Nephron (organoid): ENCODE measurements at regions not wholly inside any gene's neighbourhood (a gene's known extent, or its start where the extent isn't known, plus 50 kb on each side); places are given as distances from the start of the nearest gene placed in this dataset.
A peak's percentile ranks its signal among the peaks of the same experiment; 100 is the strongest.

Experiments
- H3K27ac Mint-ChIP-seq, 3 experiments: 2 replicates each; pipeline ENCODE4 v1.8.0; 2020; ENCODE audit warnings: mixed read lengths in 3 of 3, mild to moderate bottlenecking in 2 of 3, moderate library complexity in 1 of 3
- H3K27me3 Mint-ChIP-seq: 2 replicates; pipeline ENCODE4 v1.8.0; 2021; ENCODE audit warnings: low read depth, mild to moderate bottlenecking, moderate library complexity, mixed read lengths
- H3K36me3 Mint-ChIP-seq: 2 replicates; pipeline ENCODE4 v1.8.0; 2020; ENCODE audit warnings: low read depth, mixed read lengths
- H3K4me1 Mint-ChIP-seq: 2 replicates; pipeline ENCODE4 v1.8.0; 2020; ENCODE audit warnings: mixed read lengths
- H3K4me3 Mint-ChIP-seq, 3 experiments: 2 replicates each; pipeline ENCODE4 v1.8.0; 2020; ENCODE audit warnings: mild to moderate bottlenecking in 3 of 3, mixed read lengths in 3 of 3, moderate library complexity in 2 of 3
- H3K9me3 Mint-ChIP-seq: 2 replicates; pipeline ENCODE4 v1.8.0; 2020; ENCODE audit warnings: mixed read lengths
- TF ChIP-seq, protein P1 (sequence below), 3 experiments: fragments of 200-600 bp; sonication (generic); IDR thresholded peaks; one replicate each; pipeline ENCODE4 v1.5.0; 2021; ENCODE audit warnings: antibody characterized with exemption in 3 of 3; ENCODE audit not compliant: unreplicated experiment in 3 of 3

DNA sequence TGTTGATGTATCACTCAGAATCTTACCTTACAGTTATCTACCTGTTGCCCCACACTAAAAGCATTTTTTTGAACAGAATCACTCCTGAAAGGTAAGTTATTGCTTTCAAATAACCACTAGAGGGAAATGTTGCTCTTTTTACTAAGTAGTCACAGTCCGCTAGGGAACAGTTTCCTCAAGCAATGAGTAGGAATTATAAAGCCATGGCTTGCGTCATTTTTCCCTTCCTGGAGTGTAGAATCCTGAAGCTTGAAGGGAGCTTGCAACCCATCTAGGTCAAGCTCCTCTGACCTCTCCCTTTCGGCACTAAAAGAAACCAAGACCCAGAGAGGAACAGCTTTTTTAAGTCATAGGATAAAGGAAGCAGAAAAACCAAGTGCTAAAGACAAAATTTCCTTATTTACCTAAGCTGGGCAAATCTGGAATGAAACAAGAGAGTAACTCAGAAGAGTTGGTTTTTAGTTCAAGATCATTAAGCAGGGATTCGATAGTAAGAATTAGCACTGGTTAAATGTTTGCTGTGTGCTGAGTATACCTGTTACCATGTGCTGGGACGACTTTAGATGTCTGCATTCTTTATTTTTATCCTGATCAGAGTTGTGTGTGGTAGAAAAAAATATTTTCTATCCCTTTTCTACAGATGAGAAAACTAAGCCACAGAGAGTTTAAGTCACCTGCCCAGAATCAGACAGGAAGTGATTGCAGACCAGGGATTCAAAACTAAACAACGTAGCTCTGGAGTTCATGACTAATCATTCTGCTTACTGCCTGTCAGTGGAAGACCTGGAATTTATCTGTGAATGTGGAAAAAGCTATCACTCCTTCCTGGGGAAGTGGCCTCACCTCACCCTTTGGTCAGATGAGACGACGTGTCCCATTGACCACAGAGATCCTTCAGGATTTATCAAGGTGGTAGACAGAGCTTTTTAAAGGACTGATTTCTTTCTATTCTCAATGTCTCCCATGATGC is 631.5 kb downstream of the RAB28 start:
- Mint-ChIP-seq H3K4me3 (no peak overlapping the region), H3K27me3 (peaks cover 40% of the 10 kb centered on the region), H3K36me3 (no peaks in the 10 kb centered on the region), H3K9me3 (no peaks in the 10 kb centered on the region), H3K27ac (peak overlapping the region in 2 of 3 experiments; percentile 2 to 42), H3K4me1 (peaks cover 5% of the 10 kb centered on the region)
- TF ChIP-seq, protein P1, sequence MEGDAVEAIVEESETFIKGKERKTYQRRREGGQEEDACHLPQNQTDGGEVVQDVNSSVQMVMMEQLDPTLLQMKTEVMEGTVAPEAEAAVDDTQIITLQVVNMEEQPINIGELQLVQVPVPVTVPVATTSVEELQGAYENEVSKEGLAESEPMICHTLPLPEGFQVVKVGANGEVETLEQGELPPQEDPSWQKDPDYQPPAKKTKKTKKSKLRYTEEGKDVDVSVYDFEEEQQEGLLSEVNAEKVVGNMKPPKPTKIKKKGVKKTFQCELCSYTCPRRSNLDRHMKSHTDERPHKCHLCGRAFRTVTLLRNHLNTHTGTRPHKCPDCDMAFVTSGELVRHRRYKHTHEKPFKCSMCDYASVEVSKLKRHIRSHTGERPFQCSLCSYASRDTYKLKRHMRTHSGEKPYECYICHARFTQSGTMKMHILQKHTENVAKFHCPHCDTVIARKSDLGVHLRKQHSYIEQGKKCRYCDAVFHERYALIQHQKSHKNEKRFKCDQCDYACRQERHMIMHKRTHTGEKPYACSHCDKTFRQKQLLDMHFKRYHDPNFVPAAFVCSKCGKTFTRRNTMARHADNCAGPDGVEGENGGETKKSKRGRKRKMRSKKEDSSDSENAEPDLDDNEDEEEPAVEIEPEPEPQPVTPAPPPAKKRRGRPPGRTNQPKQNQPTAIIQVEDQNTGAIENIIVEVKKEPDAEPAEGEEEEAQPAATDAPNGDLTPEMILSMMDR (IDR thresholded peaks at IDR 0.05; ENCODE audit: unreplicated experiment in 3 of 3): peak; percentile 61 to 73 (median 65)

DNA sequence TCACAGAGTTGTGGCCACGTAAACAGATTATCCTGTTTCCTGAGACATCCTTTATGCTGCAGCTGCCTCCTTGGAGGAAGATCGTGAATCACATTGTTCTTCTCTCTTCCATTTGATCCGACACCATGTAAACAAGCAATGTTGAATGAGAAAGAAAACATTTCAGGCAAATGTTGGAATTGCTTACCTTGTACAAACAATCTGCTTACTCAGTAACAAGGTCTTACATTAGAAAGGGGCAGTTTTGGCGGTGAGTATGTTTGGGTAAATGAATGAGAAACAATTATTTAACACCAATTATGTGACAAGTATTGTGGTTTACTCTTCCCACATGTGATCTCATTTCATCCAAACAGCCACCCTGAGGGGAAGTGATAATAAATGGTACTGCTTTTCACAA is 637.8 kb downstream of the RAB28 start:
- TF ChIP-seq, protein P1 (IDR thresholded peaks at IDR 0.05; ENCODE audit: unreplicated experiment in 3 of 3): no peak
- Mint-ChIP-seq H3K27ac (no peak overlapping the region), H3K36me3 (no peaks in the 10 kb centered on the region), H3K9me3 (no peaks in the 10 kb centered on the region), H3K4me3 (no peak overlapping the region), H3K4me1 (no peaks in the 10 kb centered on the region), H3K27me3 (peaks cover 31% of the 10 kb centered on the region)

DNA sequence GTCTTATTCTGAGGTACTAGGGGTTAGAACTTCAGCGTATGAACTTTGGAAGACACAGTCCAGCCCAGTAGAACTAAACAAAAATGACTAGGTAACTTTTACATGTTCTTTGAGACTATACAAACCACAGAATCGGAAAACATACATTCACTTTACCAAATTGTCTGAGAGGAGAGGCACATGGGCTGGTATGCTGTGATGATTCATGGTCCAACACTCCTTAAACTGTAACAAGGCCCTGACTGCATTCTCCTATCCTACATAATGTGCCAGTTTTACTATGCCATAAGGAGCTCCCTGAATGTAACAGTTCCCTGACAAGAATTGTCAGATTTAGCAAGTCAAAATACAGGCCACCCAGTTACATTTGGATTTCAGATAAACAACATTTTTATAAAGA is 640.0 kb downstream of the RAB28 start:
- H3K27ac Mint-ChIP-seq: no peak overlapping the region

DNA sequence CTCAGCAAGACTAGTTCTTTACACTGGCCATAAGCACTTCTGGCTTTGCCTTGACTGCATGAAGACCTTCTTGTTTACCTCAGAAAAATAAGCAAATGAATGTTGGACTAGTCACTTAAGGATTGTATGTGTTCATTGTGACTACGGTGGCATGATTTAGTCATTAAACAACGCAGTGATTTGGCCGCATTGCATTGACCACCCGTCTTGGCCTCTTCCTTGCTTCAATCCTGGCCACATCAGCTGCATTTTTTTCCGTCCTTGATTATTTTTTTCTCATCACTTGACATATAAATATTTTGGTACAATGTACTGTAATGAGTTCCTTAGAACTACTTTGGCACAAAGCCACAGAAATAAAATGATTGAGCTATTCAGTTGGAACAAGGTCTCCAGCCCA is 656.2 kb downstream of the RAB28 start:
- Mint-ChIP-seq H3K9me3 (no peaks in the 10 kb centered on the region), H3K27ac (no peak overlapping the region), H3K4me1 (no peaks in the 10 kb centered on the region), H3K36me3 (no peaks in the 10 kb centered on the region), H3K4me3 (no peak overlapping the region), H3K27me3 (no peaks in the 10 kb centered on the region)
- TF ChIP-seq, protein P1 (IDR thresholded peaks at IDR 0.05; ENCODE audit: unreplicated experiment in 3 of 3): no peak

More for the DNA sequence above, 640.0 kb downstream of the RAB28 start:
- peaks cover 19% of the 10 kb centered on the region for H3K27me3 Mint-ChIP-seq
- no peaks in the 10 kb centered on the region for H3K36me3 Mint-ChIP-seq
- H3K4me3 Mint-ChIP-seq: no peak overlapping the region
- H3K9me3 Mint-ChIP-seq: no peaks in the 10 kb centered on the region
- H3K4me1 Mint-ChIP-seq: no peaks in the 10 kb centered on the region
- TF ChIP-seq, protein P1 (IDR thresholded peaks at IDR 0.05; ENCODE audit: unreplicated experiment in 3 of 3): no peak

DNA sequence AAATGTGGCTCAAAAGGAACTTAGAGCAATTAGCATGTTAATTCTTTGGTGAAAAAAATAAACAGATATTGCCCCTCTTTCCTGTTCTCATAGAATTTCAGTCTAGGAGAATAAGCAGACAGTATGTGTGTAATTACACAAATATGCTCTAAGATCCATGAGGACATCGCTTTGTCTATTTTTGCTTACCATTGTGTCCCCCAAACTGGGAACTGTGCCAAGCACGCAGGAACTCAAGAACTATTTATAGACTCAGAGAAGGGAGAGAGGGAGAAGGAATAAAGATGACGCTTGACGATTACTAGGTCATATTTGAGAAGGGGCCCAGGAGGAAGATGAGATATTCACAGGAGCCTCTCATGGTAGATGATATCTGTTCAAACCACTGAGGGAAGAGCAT is 692.6 kb downstream of the RAB28 start:
- TF ChIP-seq, protein P1 (IDR thresholded peaks at IDR 0.05; ENCODE audit: unreplicated experiment in 3 of 3): no peak
- Mint-ChIP-seq H3K36me3 (no peaks in the 10 kb centered on the region), H3K27me3 (no peaks in the 10 kb centered on the region), H3K9me3 (peaks cover 8% of the 10 kb centered on the region), H3K4me3 (no peak overlapping the region), H3K4me1 (no peaks in the 10 kb centered on the region), H3K27ac (no peak overlapping the region)

DNA sequence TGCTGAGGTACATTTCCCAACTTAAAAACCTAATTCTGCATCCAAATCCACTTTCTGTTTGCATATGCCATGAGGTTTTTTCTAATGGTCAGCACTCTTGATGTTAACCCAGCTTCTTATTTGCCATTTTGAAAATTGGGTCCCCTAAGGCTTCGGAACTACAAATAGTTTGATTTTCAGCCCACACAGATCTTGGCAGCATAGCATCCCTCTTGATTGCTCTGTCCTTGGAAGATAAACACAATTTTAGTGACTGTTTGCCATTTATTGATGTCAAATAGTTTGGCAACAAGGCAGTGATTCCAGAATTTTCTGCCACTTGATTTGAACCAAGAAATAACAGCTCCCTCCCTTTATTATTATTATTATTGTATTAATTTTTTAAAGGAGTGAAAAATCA is 696.9 kb downstream of the RAB28 start:
- Mint-ChIP-seq H3K27ac (no peak overlapping the region), H3K27me3 (no peaks in the 10 kb centered on the region), H3K4me1 (no peaks in the 10 kb centered on the region), H3K36me3 (no peaks in the 10 kb centered on the region), H3K9me3 (peaks cover 6% of the 10 kb centered on the region), H3K4me3 (no peak overlapping the region)
- TF ChIP-seq, protein P1 (IDR thresholded peaks at IDR 0.05; ENCODE audit: unreplicated experiment in 3 of 3): no peak
